GM19397 (cell line): ENCODE measurements at regions not wholly inside any gene's neighbourhood (a gene's known extent, or its start where the extent isn't known, plus 50 kb on each side); places are given as distances from the start of the nearest gene placed in this dataset.

Source experiments
- ATAC-seq: cut with Tn5 transposase; IDR thresholded peaks from one replicate; pipeline ENCODE4 v1.9.1; 2021; ENCODE audit warnings: mild to moderate bottlenecking, moderate library complexity; ENCODE audit not compliant: unreplicated experiment

- no peak for ATAC-seq
Measured at GRCh38 chr2:129769185-129769991, 210.1 kb upstream of the RAB6C start.

GRCh38 chr2:129771418-129772189, 207.9 kb upstream of the RAB6C start:
- ATAC-seq = no peak

- no peak for ATAC-seq
Measured at GRCh38 chr2:129772190-129772579, 207.3 kb upstream of the RAB6C start.

DNA sequence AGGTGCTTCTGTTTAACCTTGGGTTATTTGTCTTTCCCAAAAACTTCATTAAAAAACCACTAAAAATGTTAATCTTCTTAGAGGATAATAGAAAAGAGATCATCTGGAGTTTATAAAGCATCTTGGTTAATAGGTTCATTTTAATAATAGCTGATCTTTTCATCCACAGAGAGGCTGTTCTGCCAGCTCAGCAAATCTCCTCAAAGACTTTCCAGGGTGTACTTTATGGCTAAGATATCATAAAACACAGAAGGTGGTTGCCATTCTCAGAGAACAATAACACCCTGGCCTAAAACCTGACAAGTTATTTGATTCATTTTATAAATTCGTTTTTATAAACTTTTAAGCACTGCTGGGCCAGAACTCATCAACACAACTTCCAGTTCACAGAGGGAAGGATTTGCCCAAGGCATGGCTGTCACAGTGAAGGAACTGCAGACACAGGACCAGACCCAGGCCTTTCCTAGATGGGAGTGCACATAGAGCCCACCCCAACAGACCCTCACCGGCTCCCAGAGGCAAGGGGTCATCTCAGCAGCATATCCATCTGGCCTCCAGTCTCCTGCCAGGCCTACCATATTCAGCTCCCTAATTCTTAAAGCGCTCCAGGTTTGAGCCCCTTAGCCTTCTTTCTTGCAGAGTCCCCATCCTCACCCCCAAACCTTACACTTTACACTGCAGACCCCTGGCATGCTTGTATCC, 203.4 kb upstream of the RAB6C start:
- ATAC-seq = no peak

DNA sequence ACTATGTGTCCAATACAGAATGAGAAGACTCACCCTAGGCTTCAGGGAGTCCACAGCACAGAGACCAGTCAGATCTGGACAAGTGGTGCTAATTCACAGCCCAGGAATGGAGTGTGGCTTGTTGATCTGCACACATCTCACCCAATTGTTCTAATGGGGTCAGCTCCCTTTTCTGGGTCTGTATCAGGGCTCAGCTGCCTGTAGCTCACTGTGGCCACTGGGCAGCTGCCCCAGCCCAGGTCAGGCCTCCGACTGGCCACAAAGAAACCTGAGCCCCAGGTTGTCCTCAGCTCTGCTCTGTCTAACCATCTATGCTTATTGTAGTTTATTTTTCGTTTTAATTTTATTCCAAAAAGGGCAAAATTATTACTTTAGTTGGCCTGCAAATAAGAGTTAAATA, 202.3 kb upstream of the RAB6C start:
- no peak for ATAC-seq

- no peak for ATAC-seq
Measured at GRCh38 chr2:129777762-129778583, 201.5 kb upstream of the RAB6C start.

DNA sequence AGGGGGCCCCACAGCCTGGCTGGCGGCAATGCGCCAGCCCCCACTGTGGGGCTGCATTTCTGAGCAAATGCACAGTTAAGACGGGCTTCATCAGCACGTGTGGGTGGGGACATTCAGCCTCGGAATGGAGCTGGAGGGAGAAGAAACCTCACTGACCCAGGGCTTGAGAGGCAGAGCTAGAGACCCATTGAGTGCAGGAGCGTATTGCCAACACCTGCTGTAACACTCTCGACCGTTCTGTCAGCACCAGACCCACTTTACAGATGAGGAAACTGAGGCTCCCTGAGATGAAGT, 200.9 kb upstream of the RAB6C start:
- no peak for ATAC-seq

GRCh38 chr2:129779783-129780182, 199.7 kb upstream of the RAB6C start:
- ATAC-seq = no peak

DNA sequence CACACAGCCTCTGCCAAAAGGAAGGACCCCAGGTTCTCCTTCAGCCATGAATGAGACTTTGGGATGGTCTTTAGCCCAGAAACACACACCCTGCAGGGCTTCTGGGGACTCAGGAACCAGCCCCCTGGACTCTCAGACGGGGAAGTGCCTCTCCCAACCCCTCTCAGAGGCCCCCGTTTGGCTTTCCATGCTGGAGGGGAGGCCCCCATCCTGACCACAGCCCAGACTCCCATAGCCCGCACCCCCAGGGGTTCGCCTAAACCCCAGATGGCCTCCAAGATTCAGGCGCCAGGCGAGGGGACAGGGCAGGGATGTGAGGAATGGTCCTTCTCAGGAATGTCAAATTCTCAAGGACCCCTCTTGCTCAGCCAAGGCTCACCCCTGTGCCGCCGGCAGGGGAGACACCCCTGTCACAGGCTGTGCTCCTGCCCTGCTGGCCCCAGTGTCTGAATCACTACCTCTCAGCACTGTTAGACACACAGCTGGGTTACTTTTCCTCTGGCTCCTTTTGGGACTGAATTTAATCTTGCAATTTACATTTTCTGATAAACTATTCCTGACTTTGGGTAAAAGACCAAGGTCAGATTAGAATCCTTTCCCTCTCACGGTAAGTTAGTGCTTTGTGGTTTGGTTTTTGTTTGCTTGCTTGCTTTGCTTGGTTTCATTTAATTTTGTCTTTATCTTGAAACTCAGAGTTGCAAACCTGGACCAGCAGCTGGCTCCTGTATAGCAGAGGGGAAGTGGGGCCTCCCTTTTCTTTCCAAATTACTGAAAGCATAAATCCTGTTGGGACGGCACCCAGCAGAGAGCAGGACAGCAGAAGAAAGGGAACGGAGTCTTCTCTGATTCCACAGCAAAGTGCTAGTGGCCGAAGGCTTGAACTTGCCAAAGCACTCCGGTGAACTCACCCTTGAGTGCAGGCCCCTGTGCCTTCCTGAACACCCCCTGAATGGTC, 198.9 kb upstream of the RAB6C start:
- no peak for ATAC-seq

- ATAC-seq = no peak
Measured at GRCh38 chr2:129781749-129782632, 197.5 kb upstream of the RAB6C start.

GRCh38 chr2:129782633-129782990, 196.9 kb upstream of the RAB6C start:
- no peak for ATAC-seq

- no peak for ATAC-seq
Measured at GRCh38 chr2:129784486-129784885, 195.0 kb upstream of the RAB6C start.

DNA sequence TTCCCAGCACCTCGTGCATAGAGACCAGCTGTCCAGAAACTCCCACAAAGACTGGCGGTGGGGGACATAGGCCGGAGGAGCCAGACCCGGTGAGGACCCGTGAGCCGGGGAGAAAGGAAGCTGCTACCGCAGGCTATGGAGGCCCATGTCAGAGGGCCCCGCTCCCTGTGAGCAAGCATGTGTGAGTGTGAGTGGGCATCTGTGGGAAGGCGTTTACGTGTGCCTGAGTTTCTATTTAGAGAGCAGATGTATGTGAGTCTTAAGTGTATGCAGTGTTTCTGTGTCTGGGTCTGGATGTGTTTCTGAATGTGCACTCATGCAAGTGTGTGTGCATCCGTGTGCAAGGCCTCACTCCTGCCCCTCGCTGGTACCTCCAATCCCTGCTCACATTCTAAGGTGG, 187.8 kb upstream of the RAB6C start:
- no peak for ATAC-seq

- no peak for ATAC-seq
Measured at GRCh38 chr2:129793431-129793902, 186.0 kb upstream of the RAB6C start.

GRCh38 chr2:129794116-129794515, 185.3 kb upstream of the RAB6C start:
- ATAC-seq = no peak

- ATAC-seq = no peak
Measured at GRCh38 chr2:129794540-129794939, 184.9 kb upstream of the RAB6C start.

GRCh38 chr2:129796225-129796624, 183.2 kb upstream of the RAB6C start:
- no peak for ATAC-seq

DNA sequence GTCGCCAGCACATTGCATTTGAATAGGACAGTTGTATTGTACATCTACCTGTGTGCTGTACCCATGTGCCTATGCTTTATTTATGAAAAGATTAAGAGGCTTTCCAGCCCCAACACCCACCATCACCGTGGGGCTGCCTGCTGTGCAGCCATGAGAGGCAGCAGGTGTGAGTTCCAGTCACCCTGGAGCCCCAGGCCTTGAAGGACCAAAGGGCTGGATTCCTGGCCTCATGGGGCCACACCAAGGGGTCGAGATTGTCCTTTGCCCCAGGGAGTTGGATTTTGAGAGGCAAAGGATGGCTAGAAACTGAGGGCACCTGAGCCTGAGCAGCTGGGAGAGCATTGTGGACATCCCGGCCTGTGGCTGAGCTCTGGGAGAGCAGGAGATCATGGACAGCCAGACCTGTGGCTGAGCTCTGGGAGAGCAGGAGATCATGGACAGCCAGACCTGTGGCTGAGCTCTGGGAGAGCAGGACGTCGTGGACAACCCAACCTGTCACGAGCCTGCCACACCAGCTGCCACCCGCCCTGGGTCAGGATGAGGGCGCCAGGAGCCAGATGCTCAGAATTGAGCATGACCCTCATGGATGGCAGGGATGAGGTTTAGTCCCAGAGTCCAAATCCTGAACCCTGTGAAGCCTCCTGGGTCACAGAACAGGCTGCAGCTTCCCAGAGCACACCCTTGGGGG, 182.5 kb upstream of the RAB6C start:
- ATAC-seq = no peak
